ENCODE measurements at regions not wholly inside any gene's neighbourhood (a gene's known extent, or its start where the extent isn't known, plus 50 kb on each side); places are given as distances from the start of the nearest gene placed in this dataset.

- Histone ChIP-seq H3K4me3 (no peak overlapping the region), H4K20me1 (replicated peaks; ENCODE audit: insufficient read depth) (no peaks in the 10 kb centered on the region), H3K4me2 (no peak overlapping the region), H3K4me1 (ENCODE audit: insufficient read depth) (no peaks in the 10 kb centered on the region), H3K79me2 (replicated peaks; ENCODE audit: insufficient read depth) (no peaks in the 10 kb centered on the region), H2AFZ (no peak overlapping the region), H3K9me2 (ENCODE audit: insufficient read depth) (no peaks in the 10 kb centered on the region), H3K27me3 (ENCODE audit: insufficient read depth) (no peaks in the 10 kb centered on the region), H3K27ac (ENCODE audit: low read depth) (no peak overlapping the region), H3K36me3 (ENCODE audit: insufficient read depth) (no peaks in the 10 kb centered on the region), H3F3A (replicated peaks; ENCODE audit: low read depth) (no peaks in the 10 kb centered on the region)
- H3K4me3 Mint-ChIP-seq = no peak overlapping the region
- H3K36me3 Mint-ChIP-seq (ENCODE audit: low read depth) = no peaks in the 10 kb centered on the region
- no peak overlapping the region for H3K27ac Mint-ChIP-seq
- DNase-seq (ENCODE audit: low spot score) = no peak
- TF ChIP-seq POLR2AphosphoS5 (IDR thresholded peaks at IDR 0.05; ENCODE audit: low read depth) (no peak), CTCF (conservative IDR thresholded peaks at IDR 0.05; ENCODE audit: low read depth in 2 of 2) (no peak), ETS1 (IDR thresholded peaks at IDR 0.05) (no peak), ZNF114 (CRISPR knock-in tag; IDR thresholded peaks at IDR 0.05) (no peak), ZNF462 (CRISPR knock-in tag; IDR thresholded peaks at IDR 0.05) (no peak), STAT1 (IDR thresholded peaks at IDR 0.05; ENCODE audit: unreplicated experiment) (no peak), CREB1 (CRISPR knock-in tag; IDR thresholded peaks at IDR 0.05; ENCODE audit: low read depth) (no peak), JUNB (IDR thresholded peaks at IDR 0.05; ENCODE audit: unreplicated experiment) (no peak), EZH2 (IDR thresholded peaks at IDR 0.05; ENCODE audit: low read depth, unreplicated experiment) (no peak)
- no peaks in the 10 kb centered on the region for H3K27me3 Mint-ChIP-seq (ENCODE audit: insufficient read depth, low read depth, poor library complexity)
- no peaks in the 10 kb centered on the region for H3K9me3 Mint-ChIP-seq
- ATAC-seq = no peak
- H3K4me1 Mint-ChIP-seq = peaks cover 4% of the 10 kb centered on the region; the same call in 2 of the 3 replicates
These were observed 109.9 kb downstream of the TANC2 start for GRCh38 chr17:63075969-63076368.
